HG03521 (cell line): ENCODE measurements at regions not wholly inside any gene's neighbourhood (a gene's known extent, or its start where the extent isn't known, plus 50 kb on each side); places are given as distances from the start of the nearest gene placed in this dataset.

Experiments
- ATAC-seq: cut with Tn5 transposase; IDR thresholded peaks from one replicate; pipeline ENCODE4 v1.9.1; 2021; ENCODE audit warnings: mild to moderate bottlenecking, moderate library complexity; ENCODE audit not compliant: unreplicated experiment

GRCh38 chr2:19614066-19614465 lies 255.6 kb upstream of the OSR1 start:
- ATAC-seq = no peak

DNA sequence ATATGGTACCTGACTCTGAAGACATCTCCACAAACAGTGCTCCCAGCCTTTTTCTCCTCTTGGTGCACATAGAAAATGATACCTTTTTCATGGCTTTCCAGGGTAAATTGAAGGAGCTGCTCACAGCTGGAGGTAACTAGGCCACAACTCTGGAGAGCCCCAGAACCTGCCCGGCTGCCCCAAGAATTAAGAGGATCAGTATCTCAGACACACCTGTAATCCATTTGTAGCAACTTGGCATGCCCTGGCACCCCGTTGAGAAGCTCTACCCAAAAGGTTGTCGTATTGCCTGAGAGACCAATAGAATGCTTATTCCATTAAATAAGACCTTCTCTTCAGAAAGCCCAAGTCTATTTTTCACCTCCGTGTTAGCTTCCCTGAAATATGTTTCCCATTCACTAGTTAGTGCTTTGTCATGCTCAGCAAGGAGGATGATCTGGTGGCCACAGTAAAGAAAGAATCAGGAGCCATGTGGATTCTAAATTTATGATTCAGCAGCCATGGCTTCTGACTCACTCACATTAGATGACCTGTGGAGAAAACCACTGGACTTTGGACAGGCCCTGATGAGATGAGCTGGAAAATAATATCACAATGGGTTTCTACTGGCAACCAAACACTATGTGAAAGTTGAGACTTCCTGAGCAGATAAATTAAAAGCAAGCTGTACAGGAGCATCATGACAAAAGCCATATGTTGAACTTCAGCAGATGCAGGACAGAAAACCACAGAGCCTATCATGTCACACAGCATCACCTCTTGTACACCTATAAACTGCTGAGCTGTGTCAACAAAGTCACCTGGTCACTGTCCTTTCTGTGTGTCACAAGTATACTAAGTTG lies 253.3 kb upstream of the OSR1 start:
- no peak for ATAC-seq

- no peak for ATAC-seq
Measured at GRCh38 chr2:19609266-19609665, 250.8 kb upstream of the OSR1 start.

DNA sequence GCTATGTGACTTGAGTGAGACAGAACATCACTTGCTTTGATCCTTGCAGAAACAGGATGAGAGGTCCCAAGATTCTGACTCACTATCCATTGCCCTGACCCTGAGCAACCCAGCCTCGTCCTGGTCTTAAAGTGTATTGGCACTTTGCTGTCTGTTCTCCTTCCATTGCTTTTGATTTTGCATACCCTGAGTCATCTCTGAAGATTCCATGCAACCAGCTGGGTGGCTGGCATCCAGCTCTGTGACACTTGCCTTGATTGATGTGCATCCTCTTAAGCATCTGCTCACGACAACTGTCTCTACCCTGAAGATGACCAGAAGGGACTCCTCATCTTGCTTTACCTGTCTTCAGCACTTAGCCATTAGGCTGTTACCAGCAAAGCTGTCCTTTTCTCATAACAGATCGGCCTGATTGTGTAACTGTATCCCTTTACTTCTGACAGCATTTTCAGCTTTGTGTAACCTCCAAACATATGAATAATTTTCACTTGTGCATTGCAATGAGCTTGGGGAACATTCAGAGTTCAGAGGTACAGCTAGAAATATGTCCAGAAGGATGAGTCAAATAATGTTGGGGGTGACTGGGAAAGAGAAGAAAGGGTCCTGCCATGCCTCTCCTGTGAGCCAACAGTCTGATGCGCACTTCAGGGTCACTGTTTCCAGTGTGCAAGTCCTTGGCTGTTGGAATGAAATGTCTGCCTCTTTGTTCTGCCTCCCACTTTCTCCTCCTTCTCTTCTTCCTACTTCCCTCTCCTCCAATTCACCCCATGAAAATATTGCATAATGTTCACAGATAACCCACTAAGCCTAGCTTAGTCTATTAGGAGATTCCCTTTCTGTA lies 249.7 kb upstream of the OSR1 start:
- ATAC-seq = no peak

- no peak for ATAC-seq
Measured at GRCh38 chr2:19607400-19607799, 249.0 kb upstream of the OSR1 start.

GRCh38 chr2:19600982-19601381 lies 242.6 kb upstream of the OSR1 start:
- ATAC-seq = no peak

- no peak for ATAC-seq
Measured at GRCh38 chr2:19600506-19600905, 242.1 kb upstream of the OSR1 start.

GRCh38 chr2:19598971-19599370 lies 240.5 kb upstream of the OSR1 start:
- no peak for ATAC-seq

DNA sequence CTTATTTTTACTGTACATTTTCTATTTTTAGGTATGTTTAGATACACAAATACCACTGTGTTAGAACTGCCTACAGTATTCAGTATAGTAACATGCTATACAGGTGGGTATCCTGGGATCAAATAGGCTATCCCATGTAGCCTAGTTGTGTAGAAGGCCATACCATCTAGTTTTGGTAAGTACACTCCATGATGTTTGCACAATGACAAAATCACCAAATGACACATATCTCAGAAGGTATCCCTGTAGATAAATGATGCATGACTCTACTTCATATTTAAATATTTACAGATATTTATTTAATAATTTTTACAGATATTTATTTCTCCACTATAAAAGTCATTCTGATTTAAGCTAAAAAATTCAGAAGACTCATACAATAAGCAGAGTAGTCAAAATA lies 233.8 kb upstream of the OSR1 start:
- no peak for ATAC-seq

- ATAC-seq = no peak
Measured at GRCh38 chr2:19589791-19590190, 231.4 kb upstream of the OSR1 start.

GRCh38 chr2:19580830-19581229 lies 222.4 kb upstream of the OSR1 start:
- ATAC-seq = no peak

DNA sequence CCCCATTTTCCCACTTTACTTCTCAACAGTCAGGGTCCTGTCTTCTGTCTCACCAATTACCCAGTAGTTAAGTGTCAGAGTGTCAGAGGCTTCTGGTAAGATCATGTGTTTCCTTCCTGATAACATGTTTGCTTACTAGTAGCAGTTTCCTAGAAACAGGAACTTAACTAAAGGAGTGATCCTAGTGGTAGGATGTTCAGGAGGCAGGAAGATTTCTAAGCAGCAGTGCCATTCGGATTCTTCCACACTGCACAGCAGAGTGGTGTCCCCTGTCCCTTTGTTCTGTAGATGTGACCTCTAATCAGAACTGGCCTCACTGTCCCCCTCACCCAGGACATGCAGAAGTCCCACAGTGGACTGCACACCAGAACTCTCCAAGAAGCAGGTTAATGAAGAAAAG lies 221.8 kb upstream of the OSR1 start:
- no peak for ATAC-seq

DNA sequence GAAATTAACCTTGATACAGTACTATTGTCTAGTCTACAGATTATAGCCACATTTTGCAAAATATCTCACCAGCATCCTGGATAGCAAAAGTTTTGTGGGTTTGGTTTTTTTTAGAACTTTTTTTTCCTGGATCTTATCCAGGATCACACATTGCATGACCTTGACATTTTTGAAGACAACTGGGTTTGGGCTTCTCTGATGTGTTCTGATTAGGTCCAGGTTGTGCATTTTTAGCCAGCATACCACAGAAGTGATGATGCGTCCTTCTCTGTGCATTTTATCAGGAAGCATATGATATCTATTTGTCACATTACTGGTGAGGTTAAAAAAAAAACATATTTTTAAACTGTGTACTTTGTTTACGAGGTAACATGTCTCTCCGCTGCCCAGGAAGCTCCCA lies 221.0 kb upstream of the OSR1 start:
- no peak for ATAC-seq

- no peak for ATAC-seq
Measured at GRCh38 chr2:19577723-19578122, 219.3 kb upstream of the OSR1 start.

DNA sequence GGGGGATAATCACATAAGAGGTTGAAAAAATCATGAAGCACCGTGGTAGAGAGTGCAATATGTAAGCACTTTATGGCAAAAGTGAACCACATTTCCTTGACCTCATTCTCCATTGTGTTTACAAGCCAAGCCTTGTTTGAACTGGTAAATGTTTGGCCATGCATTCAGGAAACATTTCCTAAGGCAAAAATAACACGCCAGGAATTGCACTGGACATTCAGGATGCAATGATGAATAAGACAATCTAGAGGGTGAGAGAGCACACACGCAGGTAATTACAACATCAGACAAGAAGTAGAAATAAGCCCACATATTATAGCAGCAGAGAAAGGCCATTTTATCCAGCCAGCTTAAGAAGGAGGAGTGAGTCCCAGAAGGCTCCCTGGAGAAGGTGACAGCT lies 218.0 kb upstream of the OSR1 start:
- no peak for ATAC-seq

DNA sequence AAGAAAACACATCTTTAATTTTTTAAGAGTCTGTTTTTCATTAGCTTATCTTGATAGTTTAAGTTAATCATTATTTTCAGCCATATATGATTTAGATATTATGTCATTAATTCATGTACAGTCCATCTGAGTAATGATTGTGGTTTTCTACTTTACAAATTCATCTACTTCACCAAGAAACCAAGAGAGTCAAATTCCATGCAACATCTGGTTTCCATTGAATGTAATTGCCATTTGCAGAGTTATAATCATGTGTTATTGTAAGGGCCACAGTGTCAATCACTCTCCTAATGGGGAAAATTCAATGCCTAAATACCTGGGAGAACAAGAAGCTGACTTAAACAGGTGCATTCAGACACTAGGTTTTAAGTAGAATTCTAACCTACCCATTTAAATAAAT lies 217.2 kb upstream of the OSR1 start:
- ATAC-seq = no peak

DNA sequence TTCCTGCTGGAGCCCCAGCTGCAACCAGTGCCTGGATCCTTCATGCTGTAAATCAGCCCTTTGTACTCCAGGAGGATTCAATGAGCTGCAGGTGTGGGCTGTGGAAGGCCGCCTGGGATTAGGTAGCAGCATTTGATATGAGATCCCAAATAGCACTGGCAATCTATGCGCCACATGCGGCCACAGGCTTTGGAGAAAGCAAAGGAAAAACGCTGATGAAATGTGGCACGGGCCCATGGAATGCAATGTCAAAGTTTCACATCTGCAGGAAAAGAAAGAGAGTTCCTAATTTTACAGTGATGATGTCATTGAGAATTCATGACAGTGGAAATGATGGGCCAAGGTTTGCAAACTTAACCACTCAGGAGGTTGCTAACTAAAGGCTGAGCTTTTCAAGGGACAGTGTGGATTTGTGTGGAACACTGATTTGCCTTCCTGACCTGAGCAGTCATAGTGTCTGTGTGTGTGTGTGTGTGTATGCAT lies 216.4 kb upstream of the OSR1 start:
- no peak for ATAC-seq

DNA sequence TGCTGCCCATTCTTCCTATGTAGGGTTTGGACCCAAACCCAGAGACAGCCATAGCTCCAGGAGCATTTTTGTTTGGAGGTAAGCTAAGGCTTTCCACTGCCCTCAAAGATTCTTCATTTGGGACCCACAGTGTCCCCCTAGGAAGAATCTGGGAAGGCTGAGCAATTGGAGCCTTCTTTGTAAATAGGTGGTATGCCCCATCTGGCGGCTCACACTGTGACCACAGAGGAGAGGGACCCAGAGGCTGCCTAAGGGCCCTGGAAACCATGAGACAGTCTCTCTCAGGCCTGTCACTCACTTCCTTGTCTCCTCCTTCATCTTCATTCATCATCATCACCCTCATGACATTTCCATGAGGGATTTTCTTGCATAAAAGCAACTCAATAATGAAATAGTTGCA lies 215.4 kb upstream of the OSR1 start:
- ATAC-seq = no peak

GRCh38 chr2:19571773-19572172 lies 213.3 kb upstream of the OSR1 start:
- no peak for ATAC-seq

DNA sequence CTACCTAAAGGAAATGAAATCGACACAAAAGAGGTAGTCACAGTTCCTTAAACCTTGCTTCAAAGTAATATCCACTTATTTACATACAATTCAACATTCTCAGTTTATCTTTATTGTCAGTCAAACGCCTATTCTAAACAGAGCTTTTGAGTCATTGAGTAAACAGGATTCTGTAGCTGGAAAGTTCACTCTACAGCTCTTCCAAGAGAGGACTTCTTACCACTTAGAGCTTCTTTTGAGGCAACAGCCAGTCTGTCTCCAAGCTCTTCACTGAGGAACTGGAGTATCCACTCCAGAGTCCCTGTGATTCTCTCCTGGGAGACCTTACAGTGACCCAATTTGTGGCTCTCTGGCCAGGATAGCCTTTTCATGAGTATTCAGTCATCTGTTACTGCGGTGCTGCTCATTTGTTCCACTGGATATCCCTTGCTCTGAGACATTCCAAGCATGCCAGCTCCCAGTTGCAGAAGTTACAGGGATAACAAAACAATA lies 210.9 kb upstream of the OSR1 start:
- ATAC-seq = no peak

DNA sequence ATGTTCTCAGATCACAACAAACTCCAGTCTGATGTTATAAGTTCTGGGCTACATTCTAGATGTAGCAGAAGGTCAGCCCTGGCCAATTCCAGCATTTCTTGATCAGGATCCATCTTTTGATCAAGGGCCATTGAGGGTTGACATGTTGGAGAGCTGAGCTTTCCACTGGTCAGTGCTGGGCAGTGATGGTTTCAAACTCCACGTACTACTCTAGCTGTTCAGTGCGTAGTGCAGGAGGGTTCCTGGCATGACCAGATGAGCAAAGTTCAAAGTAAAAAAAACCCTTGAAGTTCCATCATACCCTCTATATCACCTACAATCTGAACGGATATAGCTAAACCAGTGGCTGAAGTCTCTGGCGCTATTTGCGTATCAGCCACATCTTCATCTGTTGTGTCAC lies 210.4 kb upstream of the OSR1 start:
- no peak for ATAC-seq

DNA sequence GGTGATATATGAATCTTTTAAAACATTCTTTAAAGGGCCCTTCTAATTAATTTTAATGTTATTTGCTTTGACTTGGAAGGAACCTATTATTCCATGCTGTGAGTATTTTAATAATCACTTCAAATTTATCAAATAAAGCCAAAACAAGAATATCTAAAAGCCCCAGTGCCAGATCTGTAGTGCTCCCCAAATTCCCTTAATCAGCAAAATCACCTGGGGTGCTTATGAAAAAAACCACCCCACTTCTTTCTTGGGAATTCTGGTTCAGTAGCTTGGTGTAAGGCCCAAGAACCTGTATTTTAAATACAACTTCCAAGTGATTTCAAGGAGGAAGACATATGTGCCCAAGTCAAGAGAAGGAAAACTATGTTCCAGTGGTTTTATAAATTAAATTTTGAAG lies 202.4 kb upstream of the OSR1 start:
- no peak for ATAC-seq
